Duodenal mucosa (tissue), 2 donors: ENCODE measurements at regions not wholly inside any gene's neighbourhood (a gene's known extent, or its start where the extent isn't known, plus 50 kb on each side); places are given as distances from the start of the nearest gene placed in this dataset.

Experiments
- H3K27ac ChIP-seq: one replicate; pipeline ENCODE4 v1.7.0; 2013; ENCODE audit warnings: low read depth, low read length
- H3K27me3 ChIP-seq, 2 donors: one replicate each; pipeline ENCODE4 v1.7.0; 2013; ENCODE audit warnings: low read length in 2 of 2, control low read depth in 1 of 2; ENCODE audit not compliant: insufficient read depth in 2 of 2, control insufficient read depth in 1 of 2
- H3K36me3 ChIP-seq, 2 donors: one replicate each; pipeline ENCODE4 v1.7.0; 2013; ENCODE audit warnings: low read length in 2 of 2, control low read depth in 1 of 2; ENCODE audit not compliant: insufficient read depth in 2 of 2, control insufficient read depth in 1 of 2
- H3K4me1 ChIP-seq, 2 donors: one replicate each; pipeline ENCODE4 v1.7.0; 2013; ENCODE audit warnings: low read length in 2 of 2, control low read depth in 1 of 2; ENCODE audit not compliant: insufficient read depth in 2 of 2, control insufficient read depth in 1 of 2
- H3K4me3 ChIP-seq, 2 donors: one replicate each; pipeline ENCODE4 v1.7.0; 2013; ENCODE audit warnings: low read length in 2 of 2, low read depth in 1 of 2
- H3K9ac ChIP-seq, 2 donors: one replicate each; pipeline ENCODE4 v1.7.0; 2013; ENCODE audit warnings: low read length in 2 of 2, low read depth in 1 of 2
- H3K9me3 ChIP-seq, 2 donors: one replicate each; pipeline ENCODE4 v1.7.0; 2013; ENCODE audit warnings: low read length in 2 of 2, control low read depth in 1 of 2; ENCODE audit not compliant: control insufficient read depth in 1 of 2

- Histone ChIP-seq H3K27me3 (no peaks in the 10 kb centered on the region), H3K9me3 (no peaks in the 10 kb centered on the region), H3K27ac (no peak overlapping the region), H3K36me3 (no peaks in the 10 kb centered on the region), H3K4me3 (no peak overlapping the region), H3K4me1 (no peaks in the 10 kb centered on the region), H3K9ac (no peak overlapping the region)
These were observed 193.6 kb upstream of the BANK1 start for GRCh38 chr4:101596781-101597552.

GRCh38 chr4:101594588-101594987, 195.9 kb upstream of the BANK1 start:
- no peak overlapping the region for H3K4me3 ChIP-seq

GRCh38 chr4:101593666-101594065, 196.9 kb upstream of the BANK1 start:
- no peaks in the 10 kb centered on the region for H3K36me3 ChIP-seq
- no peak overlapping the region for H3K27ac ChIP-seq
- H3K4me3 ChIP-seq: no peak overlapping the region
- no peaks in the 10 kb centered on the region for H3K4me1 ChIP-seq
- no peaks in the 10 kb centered on the region for H3K9me3 ChIP-seq
- H3K27me3 ChIP-seq: no peaks in the 10 kb centered on the region
- H3K9ac ChIP-seq: no peak overlapping the region

More at GRCh38 chr4:101594588-101594987, 195.9 kb upstream of the BANK1 start:
- no peak overlapping the region for H3K27ac ChIP-seq
- no peaks in the 10 kb centered on the region for H3K36me3 ChIP-seq
- no peaks in the 10 kb centered on the region for H3K4me1 ChIP-seq
- no peaks in the 10 kb centered on the region for H3K9me3 ChIP-seq
- no peak overlapping the region for H3K9ac ChIP-seq
- H3K27me3 ChIP-seq: no peaks in the 10 kb centered on the region

- Histone ChIP-seq H3K9me3 (no peaks in the 10 kb centered on the region), H3K4me1 (no peaks in the 10 kb centered on the region), H3K4me3 (no peak overlapping the region), H3K9ac (no peak overlapping the region), H3K36me3 (no peaks in the 10 kb centered on the region), H3K27ac (no peak overlapping the region), H3K27me3 (no peaks in the 10 kb centered on the region)
These were observed 206.2 kb upstream of the BANK1 start for GRCh38 chr4:101584306-101584705.

- Histone ChIP-seq H3K27ac (no peak overlapping the region), H3K4me1 (no peaks in the 10 kb centered on the region), H3K9me3 (peaks cover 0 to 1% of the 10 kb centered on the region in 2 donors), H3K9ac (no peak overlapping the region), H3K36me3 (no peaks in the 10 kb centered on the region), H3K27me3 (no peaks in the 10 kb centered on the region), H3K4me3 (no peak overlapping the region)
These were observed 215.8 kb upstream of the PPP3CA start for GRCh38 chr4:101563126-101563525.

GRCh38 chr4:101556842-101557241, 209.5 kb upstream of the PPP3CA start:
- no peaks in the 10 kb centered on the region for H3K36me3 ChIP-seq
- no peak overlapping the region for H3K4me3 ChIP-seq
- no peak overlapping the region for H3K9ac ChIP-seq
- H3K9me3 ChIP-seq: peaks cover 0 to 9% of the 10 kb centered on the region in 2 donors
- no peaks in the 10 kb centered on the region for H3K4me1 ChIP-seq
- H3K27me3 ChIP-seq: no peaks in the 10 kb centered on the region
- H3K27ac ChIP-seq: no peak overlapping the region

GRCh38 chr4:101555341-101555880, 208.1 kb upstream of the PPP3CA start:
- no peak overlapping the region for H3K4me3 ChIP-seq
- peaks cover 0 to 9% of the 10 kb centered on the region in 2 donors for H3K9me3 ChIP-seq
- no peak overlapping the region for H3K27ac ChIP-seq
- H3K27me3 ChIP-seq: no peaks in the 10 kb centered on the region
- no peaks in the 10 kb centered on the region for H3K36me3 ChIP-seq
- H3K4me1 ChIP-seq: no peaks in the 10 kb centered on the region
- H3K9ac ChIP-seq: no peak overlapping the region

- Histone ChIP-seq H3K27me3 (no peaks in the 10 kb centered on the region), H3K9me3 (no peaks in the 10 kb centered on the region), H3K36me3 (no peaks in the 10 kb centered on the region), H3K4me1 (no peaks in the 10 kb centered on the region), H3K4me3 (no peak overlapping the region), H3K27ac (no peak overlapping the region), H3K9ac (no peak overlapping the region)
These were observed 193.0 kb upstream of the PPP3CA start for GRCh38 chr4:101540336-101540735.

- Histone ChIP-seq H3K4me1 (no peaks in the 10 kb centered on the region), H3K9ac (no peak overlapping the region), H3K27ac (no peak overlapping the region), H3K4me3 (no peak overlapping the region), H3K9me3 (no peaks in the 10 kb centered on the region), H3K27me3 (no peaks in the 10 kb centered on the region), H3K36me3 (no peaks in the 10 kb centered on the region)
These were observed 181.2 kb upstream of the PPP3CA start for GRCh38 chr4:101528526-101528925.

- H3K4me1 ChIP-seq: no peaks in the 10 kb centered on the region
- H3K27ac ChIP-seq: no peak overlapping the region
- no peaks in the 10 kb centered on the region for H3K27me3 ChIP-seq
- no peak overlapping the region for H3K9ac ChIP-seq
- H3K4me3 ChIP-seq: no peak overlapping the region
- no peaks in the 10 kb centered on the region for H3K9me3 ChIP-seq
- no peaks in the 10 kb centered on the region for H3K36me3 ChIP-seq
These were observed 179.9 kb upstream of the PPP3CA start for GRCh38 chr4:101527188-101527587.
